ENCODE measurements at regions not wholly inside any gene's neighbourhood (a gene's known extent, or its start where the extent isn't known, plus 50 kb on each side); places are given as distances from the start of the nearest gene placed in this dataset.

GRCh38 chr9:34823778-34824177, 113.8 kb upstream of the CCL21 start:
- Mint-ChIP-seq H3K27ac (no peak overlapping the region), H3K9me3 (no peaks in the 10 kb centered on the region), H3K36me3 (no peaks in the 10 kb centered on the region), H3K4me3 (no peak overlapping the region), H3K27me3 (ENCODE audit: insufficient read depth, low read depth) (no peaks in the 10 kb centered on the region), H3K4me1 (no peaks in the 10 kb centered on the region)
- no peak for TF ChIP-seq CTCF (IDR thresholded peaks at IDR 0.05)
- no peak for TF ChIP-seq EZH2phosphoT487 (IDR thresholded peaks at IDR 0.05)
- no peak for TF ChIP-seq EZH2 (IDR thresholded peaks at IDR 0.05)
- Histone ChIP-seq H3K4me1 (no peaks in the 10 kb centered on the region), H4K20me1 (ENCODE audit: low read depth) (no peaks in the 10 kb centered on the region), H3K4me3 (no peak overlapping the region), H2AFZ (replicated peaks) (no peak overlapping the region), H3K9me3 (ENCODE audit: low read depth) (no peaks in the 10 kb centered on the region), H3K9ac (no peak overlapping the region), H3K27ac (no peak overlapping the region), H3K4me2 (no peak overlapping the region), H3K79me2 (ENCODE audit: low read depth) (no peaks in the 10 kb centered on the region), H3K36me3 (no peaks in the 10 kb centered on the region), H3F3A (ENCODE audit: low read depth) (no peaks in the 10 kb centered on the region), H3K27me3 (peaks cover 20% of the 10 kb centered on the region)
- DNase-seq (ENCODE audit: low spot score): no peak

GRCh38 chr9:34810187-34810524, 100.2 kb upstream of the CCL21 start:
- Histone ChIP-seq H2AFZ (replicated peaks) (no peak overlapping the region), H3K36me3 (no peaks in the 10 kb centered on the region), H3K9ac (no peak overlapping the region), H3K4me3 (no peak overlapping the region), H3K9me3 (ENCODE audit: low read depth) (peaks cover 2% of the 10 kb centered on the region), H3F3A (ENCODE audit: low read depth) (no peaks in the 10 kb centered on the region), H3K27ac (no peak overlapping the region), H3K27me3 (peaks cover 84% of the 10 kb centered on the region), H4K20me1 (ENCODE audit: low read depth) (no peaks in the 10 kb centered on the region), H3K4me1 (no peaks in the 10 kb centered on the region), H3K79me2 (ENCODE audit: low read depth) (no peaks in the 10 kb centered on the region), H3K4me2 (no peak overlapping the region)
- Mint-ChIP-seq H3K9me3 (peaks cover 4% of the 10 kb centered on the region), H3K27ac (no peak overlapping the region), H3K27me3 (ENCODE audit: insufficient read depth, low read depth) (peaks cover 4% of the 10 kb centered on the region), H3K36me3 (no peaks in the 10 kb centered on the region), H3K4me3 (no peak overlapping the region), H3K4me1 (no peaks in the 10 kb centered on the region)
- TF ChIP-seq CTCF (IDR thresholded peaks at IDR 0.05): no peak
- no peak for TF ChIP-seq EZH2 (IDR thresholded peaks at IDR 0.05)
- no peak for TF ChIP-seq EZH2phosphoT487 (IDR thresholded peaks at IDR 0.05)
- no peak for DNase-seq (ENCODE audit: low spot score)

GRCh38 chr9:34809504-34810186, 99.7 kb upstream of the CCL21 start:
- peak; percentile 75 for DNase-seq (ENCODE audit: low spot score)
- peaks cover 7% of the 10 kb centered on the region for H3K9me3 ChIP-seq (ENCODE audit: low read depth)
- peak overlapping the region; percentile 34 for H3K4me3 ChIP-seq
- H3K36me3 Mint-ChIP-seq: no peaks in the 10 kb centered on the region
- H3K79me2 ChIP-seq (ENCODE audit: low read depth): no peaks in the 10 kb centered on the region
- H2AFZ ChIP-seq (replicated peaks): peak overlapping the region; percentile 98
- peak overlapping the region; percentile 68 for H3K4me2 ChIP-seq
- no peak overlapping the region for H3K4me3 Mint-ChIP-seq
- peaks cover 84% of the 10 kb centered on the region for H3K27me3 ChIP-seq
- no peak overlapping the region for H3K27ac ChIP-seq
- no peaks in the 10 kb centered on the region for H4K20me1 ChIP-seq (ENCODE audit: low read depth)
- TF ChIP-seq EZH2 (IDR thresholded peaks at IDR 0.05) (peak; percentile 46), EZH2phosphoT487 (IDR thresholded peaks at IDR 0.05) (no peak), CTCF (IDR thresholded peaks at IDR 0.05) (peak; percentile 60)
- peaks cover 4% of the 10 kb centered on the region for H3K27me3 Mint-ChIP-seq (ENCODE audit: insufficient read depth, low read depth)
- no peaks in the 10 kb centered on the region for H3K36me3 ChIP-seq
- H3K4me1 ChIP-seq: no peaks in the 10 kb centered on the region
- peaks cover 4% of the 10 kb centered on the region for H3K9me3 Mint-ChIP-seq
- H3F3A ChIP-seq (ENCODE audit: low read depth): no peaks in the 10 kb centered on the region
- no peak overlapping the region for H3K9ac ChIP-seq
- no peaks in the 10 kb centered on the region for H3K4me1 Mint-ChIP-seq
- H3K27ac Mint-ChIP-seq: no peak overlapping the region
